Ascending aorta (tissue), 2 donors: ENCODE measurements at regions not wholly inside any gene's neighbourhood (a gene's known extent, or its start where the extent isn't known, plus 50 kb on each side); places are given as distances from the start of the nearest gene placed in this dataset.

ENCODE experiments used
- DNase-seq, 2 donors: peaks; one replicate each; pipeline ENCODE4 v3.0.0-alpha.2; 2019; ENCODE audit warnings: low spot score in 2 of 2
- H3K27ac ChIP-seq, 2 donors: fragments of 200-600 bp; sonication (generic); one replicate each; pipeline ENCODE4 v1.5.1; 2016 to 2017; ENCODE audit warnings: mild to moderate bottlenecking in 1 of 2
- H3K27me3 ChIP-seq: fragments of 200-600 bp; sonication (generic); one replicate; pipeline ENCODE4 v1.5.1; 2017
- H3K36me3 ChIP-seq, 2 donors: fragments of 200-600 bp; sonication (generic); one replicate each; pipeline ENCODE4 v1.5.1; 2016
- H3K4me1 ChIP-seq, 2 donors: fragments of 200-600 bp; sonication (generic); one replicate each; pipeline ENCODE4 v1.5.1; 2016 to 2017; ENCODE audit warnings: mild to moderate bottlenecking in 1 of 2
- H3K4me3 ChIP-seq, 2 donors: fragments of 200-600 bp; sonication (generic); one replicate each; pipeline ENCODE4 v1.5.1; 2016 to 2017; ENCODE audit warnings: mild to moderate bottlenecking in 1 of 2
- H3K9me3 ChIP-seq, 2 donors: fragments of 200-600 bp; sonication (generic); one replicate each; pipeline ENCODE4 v1.5.1; 2016
- CTCF ChIP-seq, 3 experiments: fragments of 200-600 bp in 2 of 3; fragments of 450-650 bp in 1 of 3; sonication (generic) in 2 of 3; IDR thresholded peaks; one replicate each; pipeline ENCODE4 v1.5.1; 2016 to 2019; ENCODE audit warnings: antibody characterized with exemption in 3 of 3, mild to moderate bottlenecking in 1 of 3, moderate library complexity in 1 of 3
- intact Hi-C: fragments of 100-400 bp; cut with DNase I; formaldehyde crosslinking; loops from one replicate; pipeline ENCODE4 v1.15.1; 2023

- intact Hi-C loops = no loop called here
- no peak overlapping the region for H3K4me3 ChIP-seq
- DNase-seq = no peak
- no peaks in the 10 kb centered on the region for H3K27me3 ChIP-seq
- no peaks in the 10 kb centered on the region for H3K9me3 ChIP-seq
- no peaks in the 10 kb centered on the region for H3K36me3 ChIP-seq
- TF ChIP-seq CTCF (IDR thresholded peaks at IDR 0.05) = no peak
- H3K4me1 ChIP-seq = no peaks in the 10 kb centered on the region
- H3K27ac ChIP-seq = no peak overlapping the region
These were observed 125.9 kb upstream of the OSMR start for GRCh38 chr5:38719916-38720315.

- TF ChIP-seq CTCF (IDR thresholded peaks at IDR 0.05) = no peak
- intact Hi-C loops = no loop called here
- no peak for DNase-seq
- Histone ChIP-seq H3K27ac (no peak overlapping the region), H3K27me3 (no peaks in the 10 kb centered on the region), H3K4me1 (no peaks in the 10 kb centered on the region), H3K36me3 (no peaks in the 10 kb centered on the region), H3K4me3 (no peak overlapping the region), H3K9me3 (no peaks in the 10 kb centered on the region)
These were observed 125.1 kb upstream of the OSMR start for GRCh38 chr5:38720554-38721361.

- Histone ChIP-seq H3K36me3 (no peaks in the 10 kb centered on the region), H3K27me3 (no peaks in the 10 kb centered on the region), H3K27ac (no peak overlapping the region), H3K4me1 (no peaks in the 10 kb centered on the region), H3K4me3 (no peak overlapping the region), H3K9me3 (no peaks in the 10 kb centered on the region)
- no peak for TF ChIP-seq CTCF (IDR thresholded peaks at IDR 0.05)
- intact Hi-C loops = no loop called here
- DNase-seq = no peak
These were observed 122.9 kb upstream of the OSMR start for GRCh38 chr5:38722918-38723317.

GRCh38 chr5:38723426-38723825 lies 122.4 kb upstream of the OSMR start:
- Histone ChIP-seq H3K27ac (no peak overlapping the region), H3K36me3 (no peaks in the 10 kb centered on the region), H3K4me1 (no peaks in the 10 kb centered on the region), H3K9me3 (no peaks in the 10 kb centered on the region), H3K27me3 (no peaks in the 10 kb centered on the region), H3K4me3 (no peak overlapping the region)
- no peak for TF ChIP-seq CTCF (IDR thresholded peaks at IDR 0.05)
- DNase-seq = no peak
- intact Hi-C loops = no loop called here

GRCh38 chr5:38724301-38725030 lies 121.3 kb upstream of the OSMR start:
- intact Hi-C loops = no loop called here
- H3K9me3 ChIP-seq = no peaks in the 10 kb centered on the region
- no peaks in the 10 kb centered on the region for H3K27me3 ChIP-seq
- DNase-seq = no peak
- no peak overlapping the region for H3K4me3 ChIP-seq
- H3K36me3 ChIP-seq = no peaks in the 10 kb centered on the region
- TF ChIP-seq CTCF (IDR thresholded peaks at IDR 0.05) = no peak
- H3K27ac ChIP-seq = no peak overlapping the region
- no peaks in the 10 kb centered on the region for H3K4me1 ChIP-seq
